GM12892 (cell line): ENCODE measurements at regions not wholly inside any gene's neighbourhood (a gene's known extent, or its start where the extent isn't known, plus 50 kb on each side); places are given as distances from the start of the nearest gene placed in this dataset.
"Not testable (repeated sequence)": the region's sequence is repeated elsewhere in the genome, so short reads cannot be mapped to it uniquely, and the experiment has no call there.

ENCODE experiments used
- DNase-seq: peaks from one replicate; pipeline ENCODE4 v3.0.0; 2011; ENCODE audit not compliant: insufficient read length
- FAIRE-seq: peaks from 2 replicates; lab custom pipeline; 2011; peaks lifted over from hg19 to GRCh38; lab: Jason Lieb, UNC
- POLR2A ChIP-seq: IDR thresholded peaks from 2 replicates; pipeline ENCODE4 v1.6.1; 2011; ENCODE audit warnings: low read depth, low read length, control low read depth
- POLR2AphosphoS5 ChIP-seq: IDR thresholded peaks from 2 replicates; pipeline ENCODE4 v1.6.1; 2011; ENCODE audit warnings: low read depth, low read length, control low read depth
- TAF1 ChIP-seq: IDR thresholded peaks from 2 replicates; pipeline ENCODE4 v1.6.1; 2011; ENCODE audit warnings: low read depth, mild to moderate bottlenecking, control low read depth, low read length, borderline replicate concordance

DNA sequence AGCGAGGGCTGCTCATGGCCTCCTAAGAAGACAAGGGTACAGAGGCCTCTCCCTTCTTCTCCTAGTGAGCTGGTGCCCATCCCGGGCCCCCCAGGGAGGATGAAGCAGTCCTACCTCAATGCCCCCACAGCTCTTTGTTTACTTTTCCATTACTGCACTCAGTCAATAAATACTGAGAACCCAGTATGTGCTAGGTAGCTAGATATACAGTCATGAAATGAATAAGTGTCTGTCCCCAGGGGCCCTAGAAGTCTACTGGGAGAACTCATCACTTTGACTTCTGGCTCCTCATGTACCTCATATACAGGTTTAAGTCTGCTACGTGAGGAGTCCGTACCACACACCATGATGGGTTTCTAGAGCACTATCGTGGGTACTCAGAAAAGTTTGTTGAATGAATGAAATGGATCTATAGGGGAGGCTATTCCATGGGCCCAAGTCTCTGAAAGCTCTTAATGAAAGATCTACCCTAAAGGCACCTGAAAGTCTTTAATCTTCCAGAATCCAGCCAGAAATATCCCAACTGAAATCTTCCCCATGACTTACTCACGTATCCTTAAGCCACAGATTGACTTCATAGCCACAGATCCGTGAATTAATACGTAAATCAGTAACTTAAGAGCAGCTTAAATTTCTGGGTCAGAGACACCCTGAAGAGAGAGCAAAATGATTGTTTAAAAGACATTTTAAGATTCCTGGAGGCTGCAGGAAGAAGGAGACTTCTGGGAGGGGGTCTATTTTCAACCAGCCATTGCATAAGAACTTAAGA, 51.6 kb upstream of the POMP start:
- TF ChIP-seq POLR2AphosphoS5 (no peak), POLR2A (no peak), TAF1 (no peak)
- DNase-seq (no peak), FAIRE-seq (no peak)

DNA sequence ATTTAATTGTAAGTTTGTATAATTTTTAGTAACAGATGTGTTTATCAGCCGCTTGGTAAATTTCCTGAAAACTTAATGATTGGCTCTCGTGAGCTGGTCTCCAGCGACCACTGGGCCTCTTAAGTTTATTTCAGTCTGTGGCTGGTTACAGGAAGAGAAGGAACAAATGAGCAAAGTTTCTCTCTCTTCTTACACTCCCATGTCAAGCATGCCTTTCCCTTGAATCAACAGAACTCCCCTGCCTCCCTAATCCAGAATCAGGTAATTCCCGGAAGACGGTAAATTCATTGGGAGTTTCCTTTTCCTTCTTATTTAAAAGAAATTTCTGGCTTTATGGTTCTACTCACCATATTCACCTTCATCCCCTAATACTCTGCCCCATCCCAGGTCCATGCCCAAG, 52.5 kb upstream of the POMP start:
- DNase-seq = no peak
- FAIRE-seq = no peak
- TF ChIP-seq TAF1 = no peak
- no peak for TF ChIP-seq POLR2AphosphoS5
- TF ChIP-seq POLR2A = no peak

DNA sequence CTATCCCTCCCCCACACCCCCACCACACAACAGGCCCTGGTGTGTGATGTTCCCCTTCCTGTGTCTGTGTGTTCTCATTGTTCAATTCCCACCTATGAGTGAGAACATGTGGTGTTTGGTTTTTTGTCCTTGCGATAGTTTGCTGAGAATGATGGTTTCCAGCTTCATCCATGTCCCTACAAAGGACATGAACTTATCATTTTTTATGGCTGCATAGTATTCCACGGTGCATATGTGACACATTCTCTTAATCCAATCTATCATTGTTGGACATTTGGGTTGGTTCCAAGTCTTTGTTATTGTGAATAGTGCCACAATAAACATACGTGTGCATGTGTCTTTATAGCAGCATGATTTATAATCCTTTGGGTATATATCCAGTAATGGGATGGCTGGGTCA, 53.8 kb upstream of the POMP start:
- FAIRE-seq, DNase-seq: not testable (repeated sequence)

DNA sequence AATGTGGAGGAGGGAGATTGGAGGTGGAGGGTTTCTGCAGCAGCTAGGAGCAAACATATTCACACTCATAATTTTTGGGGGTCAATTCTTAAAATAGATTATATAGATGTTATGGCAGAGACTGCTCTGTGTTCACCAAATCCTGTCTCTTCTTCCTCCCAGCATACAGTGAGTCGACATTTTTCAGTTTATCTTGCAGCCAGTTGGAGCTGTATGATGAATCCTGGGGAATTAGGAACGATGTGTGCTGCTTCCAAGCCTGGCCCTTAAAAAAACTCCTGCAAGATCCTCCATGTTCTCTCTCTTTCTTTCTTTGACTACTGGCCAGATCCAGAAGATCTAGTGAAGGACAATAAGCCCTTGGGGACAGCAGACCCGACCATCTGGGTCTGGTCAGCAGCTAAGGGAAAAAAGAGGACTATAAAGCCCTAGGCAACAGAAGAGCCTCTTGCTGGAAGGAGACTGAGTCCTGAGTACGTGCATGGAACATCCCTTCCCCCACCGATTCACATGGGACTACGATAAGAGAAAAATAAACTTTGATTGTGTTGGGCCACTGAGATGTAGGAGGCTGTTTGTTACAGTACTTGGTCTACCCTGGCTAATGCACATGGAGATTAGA, 55.8 kb upstream of the POMP start:
- FAIRE-seq (no peak), DNase-seq (no peak)
- TF ChIP-seq POLR2AphosphoS5 (no peak), TAF1 (no peak), POLR2A (no peak)

DNA sequence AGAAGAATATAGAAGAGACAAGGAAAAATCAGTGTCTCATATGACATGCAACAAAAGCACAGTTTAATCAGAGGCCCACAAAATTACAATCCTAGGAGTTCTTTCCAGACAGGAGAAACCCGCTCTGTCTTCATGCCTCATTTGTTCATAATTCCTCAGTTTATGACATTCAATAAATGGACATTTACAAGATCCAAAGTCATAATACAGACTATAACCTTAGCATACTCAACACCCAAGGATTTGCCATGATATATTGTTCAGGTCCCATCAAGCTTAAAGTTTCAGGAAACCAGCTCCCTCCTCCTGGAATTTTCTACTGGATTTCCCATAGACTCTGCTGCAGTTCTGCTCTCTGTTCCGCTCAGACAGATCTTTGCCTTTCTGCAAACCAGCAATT, 56.4 kb upstream of the POMP start:
- FAIRE-seq (no peak), DNase-seq (no peak)
- TF ChIP-seq TAF1 = no peak

DNA sequence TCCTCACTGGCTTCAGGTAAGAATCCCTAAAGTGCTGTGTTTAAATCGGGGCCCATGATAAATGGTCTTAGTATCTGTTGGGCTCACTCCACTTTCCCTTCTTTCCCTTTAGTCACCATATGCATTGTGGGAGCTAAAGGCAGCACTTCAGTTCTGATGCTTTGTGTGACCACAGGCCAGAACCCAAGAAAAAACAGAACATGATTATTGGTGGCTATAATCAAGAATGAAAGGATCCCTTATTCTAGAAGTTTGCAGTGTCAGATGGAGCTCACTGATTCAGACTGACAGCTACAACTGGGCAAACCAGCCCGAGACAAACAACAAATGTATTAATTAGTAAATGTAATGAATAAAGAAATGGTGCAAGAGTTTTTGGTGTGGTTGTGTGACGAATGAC, 57.3 kb upstream of the POMP start:
- DNase-seq (no peak), FAIRE-seq (no peak)
- TF ChIP-seq POLR2AphosphoS5 (no peak), POLR2A (no peak), TAF1 (no peak)

DNA sequence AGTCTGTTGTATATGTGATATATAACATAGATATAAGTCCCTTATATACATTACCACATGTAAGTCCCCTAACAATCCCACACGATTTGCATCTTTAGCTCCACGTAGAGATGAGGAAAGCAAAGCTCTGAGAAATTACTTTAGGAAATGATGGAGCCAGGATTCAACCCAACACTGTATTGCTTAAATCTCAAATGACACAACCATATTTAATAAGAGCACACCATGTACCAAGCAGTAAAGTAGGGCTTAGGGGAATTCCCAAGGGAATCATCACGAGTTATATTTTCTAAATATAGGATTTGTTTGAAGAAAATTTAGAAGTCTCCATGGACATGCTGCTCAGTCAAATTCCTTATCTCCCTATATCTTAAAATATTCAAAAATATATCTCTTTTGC, 61.3 kb upstream of the POMP start:
- no peak for DNase-seq
- no peak for TF ChIP-seq POLR2AphosphoS5
- no peak for TF ChIP-seq TAF1
- no peak for TF ChIP-seq POLR2A
- no peak for FAIRE-seq

DNA sequence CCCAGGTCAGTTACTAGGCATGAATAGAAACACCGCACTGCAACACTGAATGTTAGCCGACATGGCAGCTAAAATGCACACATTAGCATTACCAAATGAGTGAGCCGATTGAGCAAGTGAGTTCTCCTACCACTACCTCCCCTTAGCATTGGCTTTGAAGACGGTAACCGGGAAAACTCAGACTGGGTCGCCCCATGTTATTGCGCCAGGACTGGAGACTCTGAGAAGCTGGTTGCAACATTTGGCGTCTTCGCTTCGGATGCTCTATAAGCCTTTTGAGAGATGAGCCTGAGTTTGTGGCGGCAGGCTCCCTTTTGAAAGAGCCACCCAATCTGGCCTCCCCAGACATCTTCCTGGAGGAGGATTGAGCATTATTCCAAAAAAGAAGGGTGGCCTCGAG, 68.5 kb upstream of the POMP start:
- no peak for FAIRE-seq
- no peak for DNase-seq
- TF ChIP-seq POLR2A = no peak

DNA sequence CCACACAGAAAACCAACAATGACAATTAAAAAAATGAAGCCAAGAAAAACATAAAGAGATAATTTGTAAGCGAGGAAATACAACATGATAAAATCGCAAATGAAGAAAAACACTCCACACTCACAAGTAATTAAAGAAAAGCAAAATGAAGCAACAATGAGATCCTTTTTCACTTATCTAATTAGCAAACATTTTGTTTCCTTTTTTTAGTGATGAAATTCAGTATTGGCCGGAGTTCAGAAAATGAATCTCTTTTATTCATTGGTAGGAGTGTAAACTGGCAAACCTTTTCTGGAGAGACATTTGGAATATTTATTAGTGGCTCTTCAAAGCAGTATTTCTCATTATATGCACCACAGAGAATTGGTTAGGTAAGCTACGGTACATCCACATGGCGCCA, 70.6 kb upstream of the POMP start:
- DNase-seq (no peak), FAIRE-seq (no peak)
- TF ChIP-seq POLR2A = no peak
- no peak for TF ChIP-seq TAF1
- no peak for TF ChIP-seq POLR2AphosphoS5

DNA sequence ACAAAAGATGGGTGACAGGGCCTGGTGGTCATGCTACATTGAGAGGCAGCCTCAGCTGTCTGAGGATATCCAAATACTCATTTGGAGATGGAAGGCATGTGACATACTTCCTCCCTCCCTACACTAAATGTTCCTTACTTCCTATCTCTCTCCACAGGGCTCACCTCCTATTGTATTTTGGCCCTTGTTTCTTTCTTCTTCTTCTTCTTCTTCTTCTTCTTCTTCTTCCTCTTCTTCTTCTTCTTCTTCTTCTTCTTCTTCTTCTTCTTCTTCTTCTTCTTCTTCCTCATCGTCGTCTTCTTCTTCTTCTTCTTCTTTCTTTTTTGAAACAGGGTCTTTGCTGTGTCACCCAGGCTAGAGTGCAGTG, 71.8 kb upstream of the POMP start:
- TF ChIP-seq POLR2AphosphoS5 (no peak), TAF1 (no peak), POLR2A (no peak)
- DNase-seq (no peak), FAIRE-seq (no peak)

DNA sequence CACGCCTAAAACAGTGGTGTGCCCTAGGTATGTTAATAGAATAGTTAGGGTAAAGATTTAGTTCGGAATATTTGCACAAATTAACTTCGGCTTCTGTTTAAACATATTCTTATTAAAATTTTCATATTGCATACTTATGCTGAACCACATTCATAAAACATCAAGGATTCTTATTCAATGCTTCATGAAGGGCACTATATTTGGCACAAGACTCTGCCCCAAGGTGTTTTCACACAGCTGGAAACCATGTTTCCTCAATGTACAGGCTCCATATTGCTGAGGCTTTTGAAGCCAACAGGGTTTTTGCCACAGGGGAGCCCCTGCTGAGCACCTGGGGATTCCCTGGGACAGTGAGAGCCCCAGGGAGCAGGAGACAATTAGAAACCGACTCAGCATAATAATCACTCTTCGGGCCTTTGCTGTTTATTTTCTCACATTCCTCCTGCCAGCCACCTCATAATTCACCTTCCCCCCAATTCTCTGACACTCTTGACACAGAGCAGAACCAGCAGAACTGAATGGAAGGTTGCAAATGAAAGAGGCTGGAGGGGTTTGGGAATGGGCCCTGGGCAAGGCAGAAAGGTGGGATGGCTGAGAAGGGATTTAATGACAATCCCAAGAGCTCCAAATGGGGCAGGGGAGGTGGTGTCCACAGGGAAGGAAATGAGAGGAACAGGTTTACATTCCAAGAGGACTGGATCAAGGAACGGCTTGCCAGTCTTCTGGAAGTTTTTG, 72.3 kb upstream of the POMP start:
- no peak for TF ChIP-seq POLR2A
- no peak for TF ChIP-seq TAF1
- TF ChIP-seq POLR2AphosphoS5 = no peak
- DNase-seq = no peak
- no peak for FAIRE-seq

DNA sequence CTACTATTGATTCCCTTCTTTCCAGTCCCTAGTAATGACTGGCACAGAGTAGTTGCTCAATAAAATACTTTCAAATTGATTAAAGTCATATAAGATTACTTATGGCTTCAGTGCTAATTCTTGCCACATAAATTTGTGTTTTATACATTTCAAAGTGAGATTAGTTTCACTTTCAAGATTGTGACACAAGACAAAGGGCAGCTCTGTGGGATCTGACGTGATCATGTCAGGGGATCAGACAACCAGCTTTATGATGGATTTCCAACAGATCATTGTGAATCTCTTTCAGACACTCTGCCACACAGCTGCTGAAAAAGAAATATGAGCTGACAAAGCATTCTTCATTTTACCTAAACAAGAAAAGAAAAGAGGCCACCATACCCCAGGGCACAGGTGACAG, 73.4 kb upstream of the POMP start:
- FAIRE-seq (no peak), DNase-seq (no peak)
- no peak for TF ChIP-seq POLR2AphosphoS5
- no peak for TF ChIP-seq POLR2A
- no peak for TF ChIP-seq TAF1
